ENCODE measurements at regions not wholly inside any gene's neighbourhood (a gene's known extent, or its start where the extent isn't known, plus 50 kb on each side); places are given as distances from the start of the nearest gene placed in this dataset.

DNA sequence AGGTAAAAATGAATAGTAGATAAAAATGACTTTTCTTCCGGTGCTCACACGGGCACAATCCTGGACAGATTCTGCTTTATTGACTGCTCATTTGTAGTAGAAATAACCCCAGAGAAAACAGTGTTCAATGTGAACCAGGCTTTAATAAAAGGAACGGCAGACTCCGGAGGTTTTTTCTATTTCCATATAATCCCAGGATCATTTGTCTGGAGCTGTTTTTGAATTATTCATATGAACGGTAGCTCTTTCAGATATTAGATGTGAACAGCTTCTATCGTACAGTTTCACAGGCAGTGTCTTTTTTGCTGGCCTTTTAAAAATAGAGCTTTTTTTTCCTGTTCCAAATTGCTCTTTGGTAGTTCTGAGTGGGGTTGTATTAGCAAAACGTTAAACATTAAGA, 347.3 kb downstream of the MFSD1 start:
- ChIA-PET CTCF (no interaction called here), POLR2A (no interaction called here), RAD21 (ENCODE audit: low non-redundant PET in 1 of 2, low total read pairs in 2 of 2, uncharacterized antibody in 2 of 2, unreplicated experiment in 2 of 2) (no interaction called here)
- Histone ChIP-seq H3K27ac (ENCODE audit: low read depth, low read length) (no peak overlapping the region), H4K20me1 (ENCODE audit: insufficient read depth) (no peaks in the 10 kb centered on the region), H3K27me3 (ENCODE audit: insufficient read depth, low read length) (no peaks in the 10 kb centered on the region), H3K9ac (ENCODE audit: low read length) (no peak overlapping the region), H3K9me3 (ENCODE audit: control insufficient read depth in 1 of 2, insufficient read depth in 1 of 2, low read depth in 1 of 2, low read length in 2 of 2) (no peaks in the 10 kb centered on the region), H2AFZ (ENCODE audit: low read depth, low read length, poor library complexity, severe bottlenecking) (no peak overlapping the region), H3K9me2 (ENCODE audit: insufficient read depth) (peaks cover 2% of the 10 kb centered on the region), H3K36me3 (ENCODE audit: control insufficient read depth in 1 of 2, insufficient read depth in 2 of 2, low read length in 2 of 2) (no peaks in the 10 kb centered on the region), H3K79me2 (ENCODE audit: insufficient read depth, low read length) (no peaks in the 10 kb centered on the region), H3K4me1 (ENCODE audit: control insufficient read depth in 1 of 2, insufficient read depth in 2 of 2, low read length in 2 of 2) (no peaks in the 10 kb centered on the region), H3K4me2 (ENCODE audit: low read length) (no peak overlapping the region), H3K4me3 (replicated peaks in 1 of 2; ENCODE audit: low read depth in 1 of 2, low read length in 2 of 2) (no peak overlapping the region)
- intact Hi-C loops (cut with micrococcal nuclease): no loop called here
- no peak for TF ChIP-seq EZH2phosphoT487 (IDR thresholded peaks at IDR 0.05; ENCODE audit: borderline replicate concordance)
- TF ChIP-seq EGR1 (IDR thresholded peaks at IDR 0.05; ENCODE audit: low read depth): no peak
- TF ChIP-seq, protein P1, sequence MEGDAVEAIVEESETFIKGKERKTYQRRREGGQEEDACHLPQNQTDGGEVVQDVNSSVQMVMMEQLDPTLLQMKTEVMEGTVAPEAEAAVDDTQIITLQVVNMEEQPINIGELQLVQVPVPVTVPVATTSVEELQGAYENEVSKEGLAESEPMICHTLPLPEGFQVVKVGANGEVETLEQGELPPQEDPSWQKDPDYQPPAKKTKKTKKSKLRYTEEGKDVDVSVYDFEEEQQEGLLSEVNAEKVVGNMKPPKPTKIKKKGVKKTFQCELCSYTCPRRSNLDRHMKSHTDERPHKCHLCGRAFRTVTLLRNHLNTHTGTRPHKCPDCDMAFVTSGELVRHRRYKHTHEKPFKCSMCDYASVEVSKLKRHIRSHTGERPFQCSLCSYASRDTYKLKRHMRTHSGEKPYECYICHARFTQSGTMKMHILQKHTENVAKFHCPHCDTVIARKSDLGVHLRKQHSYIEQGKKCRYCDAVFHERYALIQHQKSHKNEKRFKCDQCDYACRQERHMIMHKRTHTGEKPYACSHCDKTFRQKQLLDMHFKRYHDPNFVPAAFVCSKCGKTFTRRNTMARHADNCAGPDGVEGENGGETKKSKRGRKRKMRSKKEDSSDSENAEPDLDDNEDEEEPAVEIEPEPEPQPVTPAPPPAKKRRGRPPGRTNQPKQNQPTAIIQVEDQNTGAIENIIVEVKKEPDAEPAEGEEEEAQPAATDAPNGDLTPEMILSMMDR (IDR thresholded peaks at IDR 0.05 in 2 of 3, conservative IDR thresholded peaks at IDR 0.05 in 1 of 3; ENCODE audit: borderline replicate concordance in 1 of 3, insufficient read depth in 1 of 3, low read depth in 2 of 3, low read length in 2 of 3): no peak
- no peak for TF ChIP-seq TCF7L2 (IDR thresholded peaks at IDR 0.05; ENCODE audit: borderline replicate concordance, extremely low read depth, insufficient read depth, insufficient read length)
- TF ChIP-seq RAD21 (IDR thresholded peaks at IDR 0.05; ENCODE audit: low read depth): no peak
- TF ChIP-seq YY1 (IDR thresholded peaks at IDR 0.05; ENCODE audit: extremely low read depth, insufficient replicate concordance, low read depth, low read length): no peak
- TF ChIP-seq, protein P2, sequence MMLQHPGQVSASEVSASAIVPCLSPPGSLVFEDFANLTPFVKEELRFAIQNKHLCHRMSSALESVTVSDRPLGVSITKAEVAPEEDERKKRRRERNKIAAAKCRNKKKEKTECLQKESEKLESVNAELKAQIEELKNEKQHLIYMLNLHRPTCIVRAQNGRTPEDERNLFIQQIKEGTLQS (IDR thresholded peaks at IDR 0.05): no peak
- no peak for TF ChIP-seq SIN3A (IDR thresholded peaks at IDR 0.05; ENCODE audit: low read depth)
- TF ChIP-seq, protein P3, sequence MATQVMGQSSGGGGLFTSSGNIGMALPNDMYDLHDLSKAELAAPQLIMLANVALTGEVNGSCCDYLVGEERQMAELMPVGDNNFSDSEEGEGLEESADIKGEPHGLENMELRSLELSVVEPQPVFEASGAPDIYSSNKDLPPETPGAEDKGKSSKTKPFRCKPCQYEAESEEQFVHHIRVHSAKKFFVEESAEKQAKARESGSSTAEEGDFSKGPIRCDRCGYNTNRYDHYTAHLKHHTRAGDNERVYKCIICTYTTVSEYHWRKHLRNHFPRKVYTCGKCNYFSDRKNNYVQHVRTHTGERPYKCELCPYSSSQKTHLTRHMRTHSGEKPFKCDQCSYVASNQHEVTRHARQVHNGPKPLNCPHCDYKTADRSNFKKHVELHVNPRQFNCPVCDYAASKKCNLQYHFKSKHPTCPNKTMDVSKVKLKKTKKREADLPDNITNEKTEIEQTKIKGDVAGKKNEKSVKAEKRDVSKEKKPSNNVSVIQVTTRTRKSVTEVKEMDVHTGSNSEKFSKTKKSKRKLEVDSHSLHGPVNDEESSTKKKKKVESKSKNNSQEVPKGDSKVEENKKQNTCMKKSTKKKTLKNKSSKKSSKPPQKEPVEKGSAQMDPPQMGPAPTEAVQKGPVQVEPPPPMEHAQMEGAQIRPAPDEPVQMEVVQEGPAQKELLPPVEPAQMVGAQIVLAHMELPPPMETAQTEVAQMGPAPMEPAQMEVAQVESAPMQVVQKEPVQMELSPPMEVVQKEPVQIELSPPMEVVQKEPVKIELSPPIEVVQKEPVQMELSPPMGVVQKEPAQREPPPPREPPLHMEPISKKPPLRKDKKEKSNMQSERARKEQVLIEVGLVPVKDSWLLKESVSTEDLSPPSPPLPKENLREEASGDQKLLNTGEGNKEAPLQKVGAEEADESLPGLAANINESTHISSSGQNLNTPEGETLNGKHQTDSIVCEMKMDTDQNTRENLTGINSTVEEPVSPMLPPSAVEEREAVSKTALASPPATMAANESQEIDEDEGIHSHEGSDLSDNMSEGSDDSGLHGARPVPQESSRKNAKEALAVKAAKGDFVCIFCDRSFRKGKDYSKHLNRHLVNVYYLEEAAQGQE (IDR thresholded peaks at IDR 0.05; ENCODE audit: low read depth): no peak
- no peak for TF ChIP-seq ZFX (IDR thresholded peaks at IDR 0.05)
- TF ChIP-seq ELF1 (IDR thresholded peaks at IDR 0.05; ENCODE audit: borderline replicate concordance, low read depth): no peak
- TF ChIP-seq SRF (IDR thresholded peaks at IDR 0.05; ENCODE audit: low read depth): no peak
- TF ChIP-seq, protein P4, sequence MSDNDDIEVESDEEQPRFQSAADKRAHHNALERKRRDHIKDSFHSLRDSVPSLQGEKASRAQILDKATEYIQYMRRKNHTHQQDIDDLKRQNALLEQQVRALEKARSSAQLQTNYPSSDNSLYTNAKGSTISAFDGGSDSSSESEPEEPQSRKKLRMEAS (IDR thresholded peaks at IDR 0.05): no peak
- ATAC-seq: no peak
- DNase-seq (ENCODE audit: low read depth, low spot score): no peak
- BruUV-seq (replicated peaks): no TSS peak

Data from HCT116 (cell line).